IMR-90 (cell line): ENCODE measurements at regions not wholly inside any gene's neighbourhood (a gene's known extent, or its start where the extent isn't known, plus 50 kb on each side); places are given as distances from the start of the nearest gene placed in this dataset.

Source experiments
- ATAC-seq: fragments of 200-7000 bp; cut with Tn5 transposase; 2 replicates; pipeline ENCODE4 v1.9.1; 2020; ENCODE audit warnings: low read depth, mild to moderate bottlenecking, moderate library complexity
- BruUV-seq: library from RNA; stranded (reverse); fragments of 400-500 nt; replicated peaks from 2 replicates; lab custom pipeline; 2021; lab: Mats Ljungman, UMichigan
- CTCF ChIA-PET: fragments of 300-600 bp; formaldehyde crosslinking; extraction: SDS; loops from one replicate; lab custom pipeline; 2021; ENCODE audit warnings: antibody characterized with exemption; lab: Yijun Ruan, JAX
- POLR2A ChIA-PET: fragments of 300-600 bp; sonication (Branson Sonifier 250); formaldehyde crosslinking; loops from one replicate; lab custom pipeline; 2022; ENCODE audit warnings: antibody characterized with exemption; ENCODE audit not compliant: unreplicated experiment; lab: Charles Lee
- DNase-seq: peaks from one replicate; pipeline ENCODE4 v3.0.0; 2013
- H2AFZ ChIP-seq: replicated peaks from 2 replicates; pipeline ENCODE3; 2013; ENCODE audit warnings: low read length, mild to moderate bottlenecking; ENCODE audit not compliant: poor library complexity
- H2AK5ac ChIP-seq: 2 replicates; pipeline ENCODE4 v1.6.1; 2013; ENCODE audit warnings: low read depth, low read length, inconsistent platforms
- H2AK9ac ChIP-seq: replicated peaks from 2 replicates; pipeline ENCODE3; 2013; ENCODE audit warnings: mild to moderate bottlenecking, low read depth, low read length, moderate library complexity; ENCODE audit not compliant: poor library complexity
- H2BK120ac ChIP-seq: 2 replicates; pipeline ENCODE4 v1.6.1; 2013; ENCODE audit warnings: low read depth, low read length, inconsistent platforms
- H2BK15ac ChIP-seq: 3 replicates; pipeline ENCODE4 v1.6.1; 2013; ENCODE audit warnings: low read depth, low read length, inconsistent platforms
- H2BK20ac ChIP-seq: 2 replicates; pipeline ENCODE4 v1.6.1; 2013; ENCODE audit warnings: low read depth, mild to moderate bottlenecking, inconsistent platforms, low read length, moderate library complexity
- H2BK5ac ChIP-seq: 2 replicates; pipeline ENCODE4 v1.6.1; 2013; ENCODE audit warnings: mild to moderate bottlenecking, low read depth, low read length, inconsistent platforms; ENCODE audit not compliant: poor library complexity, severe bottlenecking
- H3K14ac ChIP-seq: replicated peaks from 2 replicates; pipeline ENCODE4 v1.6.1; 2013; ENCODE audit warnings: low read depth, low read length, inconsistent platforms
- H3K18ac ChIP-seq: 2 replicates; pipeline ENCODE4 v1.6.1; 2013; ENCODE audit warnings: low read depth, low read length, control low read depth
- H3K23ac ChIP-seq: 2 replicates; pipeline ENCODE4 v1.6.1; 2013; ENCODE audit warnings: low read depth, low read length, inconsistent platforms
- H3K27ac ChIP-seq: 2 replicates; pipeline ENCODE4 v1.5.1; 2013; ENCODE audit warnings: mild to moderate bottlenecking, control low read depth, low read length; ENCODE audit not compliant: insufficient read depth
- H3K27me3 ChIP-seq: 2 replicates; pipeline ENCODE4 v1.6.1; 2013; ENCODE audit warnings: low read length; ENCODE audit not compliant: control insufficient read depth, insufficient read depth
- H3K36me3 ChIP-seq: 2 replicates; pipeline ENCODE4 v1.6.1; 2013; ENCODE audit warnings: low read length, mixed read lengths; ENCODE audit not compliant: control insufficient read depth, insufficient read depth
- H3K4ac ChIP-seq: 2 replicates; pipeline ENCODE4 v1.6.1; 2013; ENCODE audit warnings: low read depth, low read length, inconsistent platforms
- H3K4me1 ChIP-seq: 2 replicates; pipeline ENCODE4 v1.6.1; 2013; ENCODE audit warnings: low read length, mixed read lengths; ENCODE audit not compliant: control insufficient read depth, insufficient read depth
- H3K4me2 ChIP-seq: 2 replicates; pipeline ENCODE4 v1.6.1; 2013; ENCODE audit warnings: low read depth, mild to moderate bottlenecking, control low read depth, low read length, moderate library complexity
- H3K4me3 ChIP-seq: 2 replicates; pipeline ENCODE4 v1.5.1; 2013; ENCODE audit warnings: low read depth, mild to moderate bottlenecking, control low read depth, low read length, moderate library complexity; ENCODE audit not compliant: insufficient read depth
- H3K56ac ChIP-seq: 2 replicates; pipeline ENCODE4 v1.6.1; 2013; ENCODE audit warnings: low read length, inconsistent platforms; ENCODE audit not compliant: insufficient read depth; ENCODE audit errors: extremely low read depth
- H3K79me1 ChIP-seq, 2 experiments: 2 replicates each; pipeline ENCODE4 v1.6.1; 2013; ENCODE audit warnings: low read length in 2 of 2, inconsistent platforms in 1 of 2, low read depth in 1 of 2
- H3K9ac ChIP-seq: 2 replicates; pipeline ENCODE4 v1.6.1; 2013; ENCODE audit warnings: low read depth, low read length, control low read depth
- H3K9me1 ChIP-seq: 2 replicates; pipeline ENCODE4 v1.6.1; 2013; ENCODE audit warnings: low read length, inconsistent platforms; ENCODE audit not compliant: insufficient read depth
- H3K9me3 ChIP-seq: 2 replicates; pipeline ENCODE4 v1.6.1; 2013; ENCODE audit warnings: low read length; ENCODE audit not compliant: control insufficient read depth, insufficient read depth
- H4K20me1 ChIP-seq: 2 replicates; pipeline ENCODE4 v1.6.1; 2013; ENCODE audit warnings: low read length, inconsistent platforms; ENCODE audit not compliant: insufficient read depth
- H4K5ac ChIP-seq: 2 replicates; pipeline ENCODE4 v1.6.1; 2013; ENCODE audit warnings: mild to moderate bottlenecking, low read depth, low read length, control low read depth
- H4K8ac ChIP-seq, 2 experiments: 2 replicates each; pipeline ENCODE4 v1.6.1; 2013; ENCODE audit warnings: low read depth in 2 of 2, low read length in 2 of 2, control low read depth in 1 of 2, inconsistent platforms in 1 of 2
- H4K91ac ChIP-seq: 2 replicates; pipeline ENCODE4 v1.6.1; 2013; ENCODE audit warnings: low read depth, low read length, inconsistent platforms; ENCODE audit not compliant: insufficient read depth
- CEBPB ChIP-seq: IDR thresholded peaks from 2 replicates; pipeline ENCODE4 v1.6.1; 2012; ENCODE audit warnings: low read depth, low read length, improper control_type of control experiment
- CHD1 ChIP-seq: IDR thresholded peaks from 2 replicates; pipeline ENCODE4 v1.6.1; 2012; ENCODE audit warnings: low read depth, low read length, improper control_type of control experiment
- MAFK ChIP-seq: IDR thresholded peaks from 2 replicates; pipeline ENCODE4 v1.6.1; 2012; ENCODE audit warnings: low read depth, low read length, improper control_type of control experiment
- RAD21 ChIP-seq: IDR thresholded peaks from 2 replicates; pipeline ENCODE4 v1.6.1; 2012; ENCODE audit warnings: low read length, improper control_type of control experiment
- RCOR1 ChIP-seq: IDR thresholded peaks from 2 replicates; pipeline ENCODE4 v1.6.1; 2012; ENCODE audit warnings: mild to moderate bottlenecking, low read length, improper control_type of control experiment; ENCODE audit not compliant: insufficient replicate concordance
- SMC3 ChIP-seq: fragments of 150-350 bp; IDR thresholded peaks from 2 replicates; pipeline ENCODE4 v1.6.1; 2016; ENCODE audit warnings: low read depth, mild to moderate bottlenecking, antibody characterized with exemption, low read length, moderate library complexity
- WGBS, 2 experiments: methylation state at CpG; one replicate each; pipeline versions ENCODE4 v1.1.5 to v1.1.7; 2013; ENCODE audit warnings: missing lambda C conversion rate in 2 of 2; ENCODE audit not compliant: insufficient read length in 1 of 2; ENCODE audit errors: extremely low coverage in 2 of 2; 5-methylcytosine and 5-hydroxymethylcytosine counted together
- dilution Hi-C: fragments of 300-500 bp; cut with HindIII; formaldehyde crosslinking; loops from one replicate; pipeline ENCODE4 v1.14.3; 2018; ENCODE audit warnings: low sequenced_read_pairs; ENCODE audit not compliant: unreplicated experiment
- in situ Hi-C: fragments of 300-500 bp; cut with MboI; formaldehyde crosslinking; loops from 3 replicates; pipeline ENCODE4 v1.14.3; 2019; ENCODE audit warnings: low sequenced_read_pairs, inconsistent platforms, mixed read lengths
- intact Hi-C: fragments of 100-400 bp; cut with micrococcal nuclease; formaldehyde crosslinking; loops from 2 replicates; pipeline ENCODE4 v1.10.0; 2022

GRCh38 chr10:117612113-117612512, 69.6 kb downstream of the EMX2 start:
- in situ Hi-C loops (no loop called here), intact Hi-C loops (no loop called here), dilution Hi-C loops (no loop called here)
- Histone ChIP-seq H2AK9ac (no peak overlapping the region), H3K4me3 (no peak overlapping the region), H2AK5ac (no peak overlapping the region), H3K27ac (no peak overlapping the region), H4K5ac (no peak overlapping the region), H3K4me2 (no peak overlapping the region), H2BK120ac (no peak overlapping the region), H2BK15ac (no peak overlapping the region), H3K27me3 (no peaks in the 10 kb centered on the region), H3K4me1 (no peaks in the 10 kb centered on the region), H2AFZ (no peak overlapping the region), H3K23ac (no peak overlapping the region), H3K9me1 (no peaks in the 10 kb centered on the region), H3K79me1 (no peaks in the 10 kb centered on the region), H4K20me1 (no peaks in the 10 kb centered on the region), H4K8ac (no peak overlapping the region), H2BK5ac (no peak overlapping the region), H3K56ac (no peak overlapping the region), H4K91ac (no peak overlapping the region), H3K14ac (no peak overlapping the region), H3K18ac (no peak overlapping the region), H2BK20ac (no peak overlapping the region), H3K9ac (no peak overlapping the region), H3K36me3 (no peaks in the 10 kb centered on the region), H3K4ac (no peak overlapping the region), H3K9me3 (peaks cover 17% of the 10 kb centered on the region)
- WGBS, 2 experiments = 100% methylated on average over 1 of the region's 1 CpG; no CpG with 5 or more reads in 1 of the 2 experiments
- DNase-seq (no peak), ATAC-seq (no peak)
- no TSS peak for BruUV-seq
- ChIA-PET CTCF (no interaction called here), POLR2A (no interaction called here)
- TF ChIP-seq CHD1 = no peak
- TF ChIP-seq RAD21 = no peak
- TF ChIP-seq CEBPB = no peak
- TF ChIP-seq SMC3 = no peak
- no peak for TF ChIP-seq MAFK
- no peak for TF ChIP-seq RCOR1
